ENCODE measurements at regions not wholly inside any gene's neighbourhood (a gene's known extent, or its start where the extent isn't known, plus 50 kb on each side); places are given as distances from the start of the nearest gene placed in this dataset.

GRCh38 chr15:46556010-46556409 is 921.2 kb downstream of the SQOR start:
- no peak overlapping the region for H3K4me3 ChIP-seq (ENCODE audit: low read depth, low read length, poor library complexity, severe bottlenecking)
- H2AFZ ChIP-seq (ENCODE audit: low read length) = no peak overlapping the region
- no peak overlapping the region for H3K9ac ChIP-seq (ENCODE audit: low read length)
- H3K27me3 ChIP-seq (ENCODE audit: insufficient read depth, low read length) = no peaks in the 10 kb centered on the region
- H3K4me2 ChIP-seq (ENCODE audit: low read length) = no peak overlapping the region
- H4K20me1 ChIP-seq (ENCODE audit: insufficient read depth, low read length) = no peaks in the 10 kb centered on the region
- H3K4me1 ChIP-seq (ENCODE audit: insufficient read depth, low read length, severe bottlenecking) = no peaks in the 10 kb centered on the region
- no peaks in the 10 kb centered on the region for H3K9me3 ChIP-seq (ENCODE audit: low read length)
- H3K36me3 ChIP-seq (ENCODE audit: insufficient read depth, low read length) = no peaks in the 10 kb centered on the region
- H3F3A ChIP-seq (ENCODE audit: insufficient read depth, low read length) = no peaks in the 10 kb centered on the region
- no peaks in the 10 kb centered on the region for H3K9me2 ChIP-seq (ENCODE audit: low read depth, low read length)
- TF ChIP-seq EZH2 (IDR thresholded peaks at IDR 0.05; ENCODE audit: borderline replicate concordance, low read length) = no peak
- TF ChIP-seq, protein P1, sequence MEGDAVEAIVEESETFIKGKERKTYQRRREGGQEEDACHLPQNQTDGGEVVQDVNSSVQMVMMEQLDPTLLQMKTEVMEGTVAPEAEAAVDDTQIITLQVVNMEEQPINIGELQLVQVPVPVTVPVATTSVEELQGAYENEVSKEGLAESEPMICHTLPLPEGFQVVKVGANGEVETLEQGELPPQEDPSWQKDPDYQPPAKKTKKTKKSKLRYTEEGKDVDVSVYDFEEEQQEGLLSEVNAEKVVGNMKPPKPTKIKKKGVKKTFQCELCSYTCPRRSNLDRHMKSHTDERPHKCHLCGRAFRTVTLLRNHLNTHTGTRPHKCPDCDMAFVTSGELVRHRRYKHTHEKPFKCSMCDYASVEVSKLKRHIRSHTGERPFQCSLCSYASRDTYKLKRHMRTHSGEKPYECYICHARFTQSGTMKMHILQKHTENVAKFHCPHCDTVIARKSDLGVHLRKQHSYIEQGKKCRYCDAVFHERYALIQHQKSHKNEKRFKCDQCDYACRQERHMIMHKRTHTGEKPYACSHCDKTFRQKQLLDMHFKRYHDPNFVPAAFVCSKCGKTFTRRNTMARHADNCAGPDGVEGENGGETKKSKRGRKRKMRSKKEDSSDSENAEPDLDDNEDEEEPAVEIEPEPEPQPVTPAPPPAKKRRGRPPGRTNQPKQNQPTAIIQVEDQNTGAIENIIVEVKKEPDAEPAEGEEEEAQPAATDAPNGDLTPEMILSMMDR (IDR thresholded peaks at IDR 0.05; ENCODE audit: low read length) = no peak
- H3K79me2 ChIP-seq (ENCODE audit: insufficient read depth, low read length) = no peaks in the 10 kb centered on the region
- H3K27ac ChIP-seq (ENCODE audit: low read depth, low read length, poor library complexity, severe bottlenecking) = no peak overlapping the region

- H3K9me2 ChIP-seq (ENCODE audit: low read depth, low read length) = no peaks in the 10 kb centered on the region
- H3K4me2 ChIP-seq (ENCODE audit: low read length) = no peak overlapping the region
- H3K4me1 ChIP-seq (ENCODE audit: insufficient read depth, low read length, severe bottlenecking) = no peaks in the 10 kb centered on the region
- no peak overlapping the region for H2AFZ ChIP-seq (ENCODE audit: low read length)
- no peaks in the 10 kb centered on the region for H3K79me2 ChIP-seq (ENCODE audit: insufficient read depth, low read length)
- no peaks in the 10 kb centered on the region for H3F3A ChIP-seq (ENCODE audit: insufficient read depth, low read length)
- H3K27ac ChIP-seq (ENCODE audit: low read depth, low read length, poor library complexity, severe bottlenecking) = no peak overlapping the region
- no peak overlapping the region for H3K4me3 ChIP-seq (ENCODE audit: low read depth, low read length, poor library complexity, severe bottlenecking)
- H4K20me1 ChIP-seq (ENCODE audit: insufficient read depth, low read length) = no peaks in the 10 kb centered on the region
- no peaks in the 10 kb centered on the region for H3K36me3 ChIP-seq (ENCODE audit: insufficient read depth, low read length)
- no peaks in the 10 kb centered on the region for H3K9me3 ChIP-seq (ENCODE audit: low read length)
- H3K9ac ChIP-seq (ENCODE audit: low read length) = no peak overlapping the region
- no peak for TF ChIP-seq EZH2 (IDR thresholded peaks at IDR 0.05; ENCODE audit: borderline replicate concordance, low read length)
- TF ChIP-seq, protein P1 (IDR thresholded peaks at IDR 0.05; ENCODE audit: low read length) = no peak
- H3K27me3 ChIP-seq (ENCODE audit: insufficient read depth, low read length) = no peaks in the 10 kb centered on the region
Observed at GRCh38 chr15:46556559-46557379, 921.9 kb downstream of the SQOR start.

DNA sequence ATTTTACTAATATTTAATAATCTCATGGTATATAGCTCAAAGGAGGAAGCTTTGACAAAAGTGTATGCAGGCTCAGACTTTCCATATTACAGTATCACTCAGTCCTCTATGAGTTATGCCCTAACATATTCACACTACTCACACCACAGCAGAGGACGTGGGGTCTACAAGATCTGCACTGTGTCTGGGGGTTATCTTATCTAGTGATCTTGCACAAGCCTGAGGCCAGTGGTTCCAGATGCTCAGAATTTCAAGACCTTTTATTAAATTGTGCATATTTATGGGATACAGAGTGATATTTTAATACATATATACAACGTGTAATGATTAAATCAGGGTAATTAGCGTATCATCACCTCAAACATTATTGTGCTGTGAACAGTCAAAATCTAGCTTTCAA is 933.1 kb downstream of the SQOR start:
- Histone ChIP-seq H3K27ac (ENCODE audit: low read depth, low read length, poor library complexity, severe bottlenecking) (no peak overlapping the region), H3K27me3 (ENCODE audit: insufficient read depth, low read length) (no peaks in the 10 kb centered on the region), H3K79me2 (ENCODE audit: insufficient read depth, low read length) (no peaks in the 10 kb centered on the region), H3K9ac (ENCODE audit: low read length) (no peak overlapping the region), H3K4me2 (ENCODE audit: low read length) (no peak overlapping the region), H3K4me1 (ENCODE audit: insufficient read depth, low read length, severe bottlenecking) (no peaks in the 10 kb centered on the region), H3F3A (ENCODE audit: insufficient read depth, low read length) (no peaks in the 10 kb centered on the region), H3K36me3 (ENCODE audit: insufficient read depth, low read length) (no peaks in the 10 kb centered on the region), H3K4me3 (ENCODE audit: low read depth, low read length, poor library complexity, severe bottlenecking) (no peak overlapping the region), H3K9me2 (ENCODE audit: low read depth, low read length) (no peaks in the 10 kb centered on the region), H2AFZ (ENCODE audit: low read length) (no peak overlapping the region), H4K20me1 (ENCODE audit: insufficient read depth, low read length) (no peaks in the 10 kb centered on the region), H3K9me3 (ENCODE audit: low read length) (no peaks in the 10 kb centered on the region)
- TF ChIP-seq, protein P1 (IDR thresholded peaks at IDR 0.05; ENCODE audit: low read length) = no peak
- no peak for TF ChIP-seq EZH2 (IDR thresholded peaks at IDR 0.05; ENCODE audit: borderline replicate concordance, low read length)
